ENCODE measurements at regions not wholly inside any gene's neighbourhood (a gene's known extent, or its start where the extent isn't known, plus 50 kb on each side); places are given as distances from the start of the nearest gene placed in this dataset.

DNA sequence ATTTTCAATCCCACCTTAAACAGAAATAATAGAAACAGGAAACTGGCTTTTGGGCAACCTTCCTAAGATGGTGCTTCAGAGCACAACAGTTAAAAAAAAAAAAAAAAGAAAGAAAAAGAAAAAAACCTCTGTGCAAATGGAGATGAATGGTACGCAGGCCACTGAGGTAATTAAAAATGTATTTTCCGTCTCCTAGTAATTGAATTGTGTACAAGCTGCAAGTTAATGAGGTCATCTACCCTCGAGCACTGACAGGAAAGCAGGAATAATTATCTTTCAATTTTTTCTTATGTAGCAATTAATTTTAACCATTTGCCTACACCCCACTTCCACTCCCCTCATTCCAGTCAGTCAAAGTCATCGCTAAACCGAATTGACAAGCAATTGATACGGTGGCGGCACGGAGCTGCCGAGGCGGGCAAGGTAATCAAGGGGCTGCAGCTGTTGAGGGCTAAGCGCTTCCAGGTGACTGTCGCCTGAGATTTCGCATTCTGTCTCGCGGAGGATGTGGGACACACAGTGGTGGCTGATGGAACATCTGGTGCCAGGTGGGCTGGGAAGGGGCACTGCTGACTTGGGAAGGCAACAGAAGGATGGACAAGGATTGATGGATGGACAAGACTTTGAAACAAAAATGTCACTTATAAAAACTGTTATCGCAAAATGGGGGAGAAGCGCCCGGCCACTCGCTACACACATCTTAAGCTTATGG, 109.4 kb downstream of the RCN1 start:
- no peak for DNase-seq (ENCODE audit: low read depth, low spot score)

GRCh38 chr11:32204751-32205150, 113.9 kb downstream of the RCN1 start:
- no peak for DNase-seq (ENCODE audit: low read depth, low spot score)

More for the DNA sequence above, 109.4 kb downstream of the RCN1 start:
- no peak overlapping the region for H3K27ac ChIP-seq

DNA sequence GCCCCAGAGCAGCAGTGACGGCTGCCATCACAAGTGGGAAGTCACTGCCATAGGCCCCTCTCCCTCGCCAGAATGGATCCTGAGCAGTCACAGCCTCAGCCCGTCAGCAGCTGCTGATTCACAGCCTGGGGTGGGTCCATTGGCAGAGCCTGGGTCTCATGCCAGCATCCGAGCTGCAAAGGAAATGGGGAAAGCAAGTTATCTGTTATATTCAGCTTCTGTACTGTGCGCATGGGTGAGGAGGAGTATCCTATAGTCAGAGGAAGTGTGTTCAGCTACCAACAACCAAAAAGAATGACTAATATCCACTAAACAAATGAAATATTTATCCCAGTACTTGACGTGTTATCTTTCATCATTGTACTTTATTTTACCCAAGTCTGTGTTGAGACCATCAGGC, 119.7 kb downstream of the RCN1 start:
- no peak overlapping the region for H3K27ac ChIP-seq
- no peak for DNase-seq (ENCODE audit: low read depth, low spot score)

More at GRCh38 chr11:32204751-32205150, 113.9 kb downstream of the RCN1 start:
- no peak overlapping the region for H3K27ac ChIP-seq

GRCh38 chr11:32213223-32213622, 122.3 kb downstream of the RCN1 start:
- DNase-seq (ENCODE audit: low read depth, low spot score): peak; percentile 27
- no peak overlapping the region for H3K27ac ChIP-seq

DNA sequence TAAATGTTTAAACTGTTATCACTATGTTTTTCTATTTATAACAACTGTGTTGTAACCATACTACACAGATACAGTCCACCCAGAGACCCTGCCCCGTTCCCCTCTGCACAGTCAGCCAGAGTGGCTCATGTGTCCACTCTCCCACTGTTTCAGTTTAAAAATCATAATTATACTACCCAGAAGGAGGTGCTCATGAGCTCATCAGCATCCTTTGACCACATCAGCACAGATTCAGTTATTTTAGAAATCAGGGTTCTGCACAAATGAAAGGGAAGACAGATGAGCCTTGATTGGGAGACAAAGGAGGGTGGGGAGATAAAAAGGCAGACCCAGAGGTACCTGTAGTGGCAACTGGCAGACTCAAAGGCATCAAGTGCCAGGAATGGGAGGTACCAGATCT, 124.3 kb downstream of the RCN1 start:
- no peak overlapping the region for H3K27ac ChIP-seq
- no peak for DNase-seq (ENCODE audit: low read depth, low spot score)

GRCh38 chr11:32216749-32217148, 125.9 kb downstream of the RCN1 start:
- no peak for DNase-seq (ENCODE audit: low read depth, low spot score)
- H3K27ac ChIP-seq: no peak overlapping the region

GRCh38 chr11:32219320-32219719, 128.4 kb downstream of the RCN1 start:
- H3K27ac ChIP-seq: no peak overlapping the region
- DNase-seq (ENCODE audit: low read depth, low spot score): no peak

- no peak overlapping the region for H3K27ac ChIP-seq
- DNase-seq (ENCODE audit: low read depth, low spot score): no peak
Measured at GRCh38 chr11:32221476-32222032, 130.7 kb downstream of the RCN1 start.

DNA sequence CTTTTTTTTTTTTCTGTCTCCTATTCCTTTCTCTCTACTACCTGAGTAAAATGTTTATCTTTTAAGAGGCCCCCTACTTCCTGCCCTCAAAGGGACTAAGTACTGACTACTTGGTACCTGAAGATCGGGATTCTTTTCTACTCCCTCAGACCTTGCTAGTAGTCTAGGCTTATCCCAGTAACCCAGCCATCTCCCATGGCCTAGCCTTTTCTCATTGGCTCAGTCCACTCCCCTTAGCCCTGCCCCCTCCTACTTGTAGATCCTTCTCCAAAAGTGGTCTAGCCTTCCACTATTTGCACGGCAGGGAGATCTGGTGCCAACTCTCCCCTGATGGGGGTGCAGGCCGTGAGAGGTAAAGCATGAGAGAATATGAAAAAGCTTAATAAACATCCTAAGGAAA, 133.7 kb downstream of the RCN1 start:
- H3K27ac ChIP-seq: no peak overlapping the region
- DNase-seq (ENCODE audit: low read depth, low spot score): no peak

GRCh38 chr11:32225571-32226285, 134.9 kb downstream of the RCN1 start:
- DNase-seq (ENCODE audit: low read depth, low spot score): no peak
- H3K27ac ChIP-seq: no peak overlapping the region

- H3K27ac ChIP-seq: no peak overlapping the region
- no peak for DNase-seq (ENCODE audit: low read depth, low spot score)
Measured at GRCh38 chr11:32226480-32226879, 135.6 kb downstream of the RCN1 start.

DNA sequence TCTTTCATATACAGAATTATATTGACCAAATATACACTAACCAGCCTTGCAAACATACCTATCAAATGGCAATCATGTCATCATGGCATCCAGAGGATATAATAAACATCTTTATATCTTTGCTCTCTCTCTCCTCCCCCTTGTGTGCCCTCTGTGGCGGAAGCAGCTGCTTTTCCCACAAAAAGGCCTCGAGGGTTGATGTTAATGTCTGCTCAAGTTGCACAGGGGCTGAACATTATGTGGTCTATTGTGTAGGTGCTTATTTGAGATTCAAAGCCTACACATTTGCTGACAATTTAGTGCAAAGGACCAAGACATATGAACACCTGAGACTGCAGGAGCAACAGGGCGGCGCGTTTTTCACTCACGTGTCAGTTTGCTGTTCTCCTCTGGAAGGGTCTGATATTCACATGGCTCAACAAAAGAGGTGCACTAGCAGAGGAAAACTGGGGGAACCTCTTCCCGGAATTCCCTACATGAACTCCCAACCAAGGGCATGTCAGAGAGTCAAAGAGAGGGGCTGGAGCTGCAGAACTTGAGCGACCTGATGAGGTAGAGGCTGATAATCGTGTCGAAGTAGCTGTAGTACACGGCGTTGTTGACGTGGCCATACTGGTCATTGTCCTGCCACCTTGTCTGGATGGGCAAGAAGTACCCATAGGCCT, 138.8 kb downstream of the RCN1 start:
- no peak overlapping the region for H3K27ac ChIP-seq
- DNase-seq (ENCODE audit: low read depth, low spot score): no peak

DNA sequence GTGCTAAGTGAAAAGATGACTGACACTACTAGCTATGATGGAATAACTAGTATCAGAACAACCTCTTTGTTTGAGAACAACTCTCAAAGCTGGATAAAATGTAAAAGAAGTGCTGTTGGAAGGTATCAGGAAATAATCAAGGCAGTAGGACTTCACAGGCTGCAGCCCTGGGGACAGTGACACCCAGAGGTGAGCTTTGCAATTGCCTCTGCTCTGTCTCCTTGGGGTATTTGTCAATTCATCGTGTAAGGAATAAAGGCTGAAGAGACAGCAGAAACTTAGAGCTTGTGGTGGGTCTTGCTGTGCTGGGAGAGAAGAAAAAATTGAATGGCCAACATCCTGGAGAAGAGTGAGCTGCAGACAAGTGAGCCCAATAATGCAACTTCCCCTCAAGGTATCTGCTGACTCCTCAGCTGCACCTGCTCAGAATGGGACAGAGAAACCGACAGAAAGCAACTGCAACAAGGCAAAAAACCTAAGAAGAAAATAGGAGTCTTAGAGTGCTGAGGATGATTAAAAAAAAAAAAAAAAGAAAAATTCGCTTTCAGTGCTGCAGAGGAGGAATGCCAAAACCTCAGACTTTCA, 141.1 kb downstream of the RCN1 start:
- no peak overlapping the region for H3K27ac ChIP-seq
- no peak for DNase-seq (ENCODE audit: low read depth, low spot score)

GRCh38 chr11:32232516-32232915, 141.6 kb downstream of the RCN1 start:
- H3K27ac ChIP-seq: no peak overlapping the region
- no peak for DNase-seq (ENCODE audit: low read depth, low spot score)

DNA sequence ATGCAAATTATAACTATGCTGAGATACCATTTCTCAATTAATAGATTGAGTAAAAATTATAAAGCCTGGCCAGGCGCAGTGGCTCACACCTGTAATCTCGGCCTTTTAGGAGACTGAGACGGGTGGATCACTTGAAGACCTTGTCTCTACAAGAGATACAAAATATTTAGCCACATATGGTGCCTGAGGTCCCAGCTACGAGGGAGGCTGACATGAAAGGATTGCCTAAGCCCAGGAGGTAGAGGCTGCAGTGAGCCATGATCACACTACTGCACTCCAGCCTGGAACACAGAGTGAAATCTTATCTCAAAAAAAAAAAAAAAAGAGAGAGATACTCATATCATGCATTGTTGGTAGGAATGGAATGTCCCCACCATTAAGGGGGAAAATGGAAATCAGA, 142.4 kb downstream of the RCN1 start:
- no peak for DNase-seq (ENCODE audit: low read depth, low spot score)
- H3K27ac ChIP-seq: no peak overlapping the region

GRCh38 chr11:32233928-32234327, 143.1 kb downstream of the RCN1 start:
- DNase-seq (ENCODE audit: low read depth, low spot score): no peak
- no peak overlapping the region for H3K27ac ChIP-seq

GRCh38 chr11:32244453-32244852, 153.6 kb downstream of the RCN1 start:
- DNase-seq (ENCODE audit: low read depth, low spot score): no peak
- no peak overlapping the region for H3K27ac ChIP-seq

- DNase-seq (ENCODE audit: low read depth, low spot score): no peak
- no peak overlapping the region for H3K27ac ChIP-seq
Measured at GRCh38 chr11:32253706-32254105, 162.8 kb downstream of the RCN1 start.

- H3K27ac ChIP-seq: no peak overlapping the region
- DNase-seq (ENCODE audit: low read depth, low spot score): no peak
Measured at GRCh38 chr11:32255841-32256240, 165.0 kb downstream of the RCN1 start.

DNA sequence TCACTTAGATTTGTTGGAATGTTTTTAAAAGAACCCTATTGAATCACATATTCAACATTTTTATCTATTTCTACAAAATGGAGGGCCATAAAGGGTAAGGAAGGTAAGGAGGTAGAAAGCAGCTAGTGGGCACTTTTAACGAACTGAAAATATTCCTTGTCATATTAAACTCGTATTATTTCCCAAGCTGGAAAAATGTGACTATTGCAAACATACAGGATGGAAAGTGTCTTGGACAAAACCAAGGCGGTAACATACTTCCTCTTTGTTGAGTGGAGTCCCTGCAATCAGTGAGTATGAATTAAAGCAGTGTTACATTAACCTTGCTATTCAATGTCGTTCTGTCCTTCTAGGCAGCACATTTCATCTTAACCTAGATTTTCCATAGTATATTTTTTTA, 165.6 kb downstream of the RCN1 start:
- no peak overlapping the region for H3K27ac ChIP-seq
- DNase-seq (ENCODE audit: low read depth, low spot score): no peak

GRCh38 chr11:32259641-32260081, 168.8 kb downstream of the RCN1 start:
- H3K27ac ChIP-seq: no peak overlapping the region
- no peak for DNase-seq (ENCODE audit: low read depth, low spot score)

All from epithelial cell of prostate (primary cell).